ENCODE measurements at regions not wholly inside any gene's neighbourhood (a gene's known extent, or its start where the extent isn't known, plus 50 kb on each side); places are given as distances from the start of the nearest gene placed in this dataset.
A peak's percentile ranks its signal among the peaks of the same experiment; 100 is the strongest.
"Not testable (repeated sequence)": the region's sequence is repeated elsewhere in the genome, so short reads cannot be mapped to it uniquely, and the experiment has no call there.

- not testable (repeated sequence) for DNase-seq (ENCODE audit: low spot score); H3K36me3 Mint-ChIP-seq; H3K27me3 ChIP-seq; H3K79me2 ChIP-seq (ENCODE audit: low read depth); H3K4me3 ChIP-seq; H2AFZ ChIP-seq (replicated peaks); H3K27ac ChIP-seq; H3K9me3 Mint-ChIP-seq; H3K9ac ChIP-seq; H3F3A ChIP-seq (ENCODE audit: low read depth); H3K4me1 Mint-ChIP-seq; H3K36me3 ChIP-seq; H4K20me1 ChIP-seq (ENCODE audit: low read depth); H3K27ac Mint-ChIP-seq; H3K9me3 ChIP-seq (ENCODE audit: low read depth); H3K4me1 ChIP-seq; H3K27me3 Mint-ChIP-seq (ENCODE audit: insufficient read depth, low read depth); H3K4me2 ChIP-seq; H3K4me3 Mint-ChIP-seq
These were observed 152.0 kb upstream of the PCDH11X start for GRCh38 chrX:91627194-91627593.

GRCh38 chrX:91639230-91639629 is 139.9 kb upstream of the PCDH11X start:
- not testable (repeated sequence) for H2AFZ ChIP-seq (replicated peaks); H3K27me3 ChIP-seq; H3K4me2 ChIP-seq; DNase-seq (ENCODE audit: low spot score); H3K79me2 ChIP-seq (ENCODE audit: low read depth); H3K27me3 Mint-ChIP-seq (ENCODE audit: insufficient read depth, low read depth); H3K4me1 Mint-ChIP-seq; H3K4me1 ChIP-seq; H3K36me3 ChIP-seq; H3K9ac ChIP-seq; H3K27ac Mint-ChIP-seq; H3K4me3 Mint-ChIP-seq; H3K27ac ChIP-seq; H3K9me3 ChIP-seq (ENCODE audit: low read depth); H3K4me3 ChIP-seq; H4K20me1 ChIP-seq (ENCODE audit: low read depth); H3F3A ChIP-seq (ENCODE audit: low read depth); H3K36me3 Mint-ChIP-seq; H3K9me3 Mint-ChIP-seq
- TF ChIP-seq CTCF (IDR thresholded peaks at IDR 0.05): peak; percentile 25
